ENCODE measurements at regions not wholly inside any gene's neighbourhood (a gene's known extent, or its start where the extent isn't known, plus 50 kb on each side); places are given as distances from the start of the nearest gene placed in this dataset.
"Not testable (repeated sequence)": the region's sequence is repeated elsewhere in the genome, so short reads cannot be mapped to it uniquely, and the experiment has no call there.

GRCh38 chr2:109719871-109720270 is 74.2 kb upstream of the RGPD5 start:
- no peak overlapping the region for H3K4me3 ChIP-seq (ENCODE audit: low read depth, low read length)
- DNase-seq (ENCODE audit: low read depth, low spot score) = no peak
- in situ Hi-C loops (cut with HindIII; ENCODE audit: low sequenced_read_pairs) = no loop called here
- no peak for TF ChIP-seq CTCF (IDR thresholded peaks at IDR 0.05; ENCODE audit: low read depth, low read length)

GRCh38 chr2:109720380-109721106 is 73.6 kb upstream of the RGPD5 start:
- TF ChIP-seq CTCF (IDR thresholded peaks at IDR 0.05; ENCODE audit: low read depth, low read length) = no peak
- no peak overlapping the region for H3K4me3 ChIP-seq (ENCODE audit: low read depth, low read length)
- in situ Hi-C loops (cut with HindIII; ENCODE audit: low sequenced_read_pairs) = no loop called here
- DNase-seq (ENCODE audit: low read depth, low spot score) = no peak

GRCh38 chr2:109721135-109721534 is 73.0 kb upstream of the RGPD5 start:
- no peak for TF ChIP-seq CTCF (IDR thresholded peaks at IDR 0.05; ENCODE audit: low read depth, low read length)
- no peak overlapping the region for H3K4me3 ChIP-seq (ENCODE audit: low read depth, low read length)
- in situ Hi-C loops (cut with HindIII; ENCODE audit: low sequenced_read_pairs) = no loop called here
- DNase-seq (ENCODE audit: low read depth, low spot score) = no peak

GRCh38 chr2:109721626-109722025 is 72.5 kb upstream of the RGPD5 start:
- no peak overlapping the region for H3K4me3 ChIP-seq (ENCODE audit: low read depth, low read length)
- in situ Hi-C loops (cut with HindIII; ENCODE audit: low sequenced_read_pairs) = no loop called here
- no peak for TF ChIP-seq CTCF (IDR thresholded peaks at IDR 0.05; ENCODE audit: low read depth, low read length)
- DNase-seq (ENCODE audit: low read depth, low spot score) = no peak

- in situ Hi-C loops (cut with HindIII; ENCODE audit: low sequenced_read_pairs) = no loop called here
- DNase-seq (ENCODE audit: low read depth, low spot score) = no peak
- H3K4me3 ChIP-seq (ENCODE audit: low read depth, low read length) = no peak overlapping the region
- no peak for TF ChIP-seq CTCF (IDR thresholded peaks at IDR 0.05; ENCODE audit: low read depth, low read length)
Observed at GRCh38 chr2:109722026-109722425, 72.1 kb upstream of the RGPD5 start.

- H3K4me3 ChIP-seq (ENCODE audit: low read depth, low read length); in situ Hi-C loops (cut with HindIII; ENCODE audit: low sequenced_read_pairs); DNase-seq (ENCODE audit: low read depth, low spot score): not testable (repeated sequence)
Observed at GRCh38 chr2:109722640-109723039, 71.5 kb upstream of the RGPD5 start.

- in situ Hi-C loops (cut with HindIII; ENCODE audit: low sequenced_read_pairs); H3K4me3 ChIP-seq (ENCODE audit: low read depth, low read length); DNase-seq (ENCODE audit: low read depth, low spot score): not testable (repeated sequence)
Observed at GRCh38 chr2:109723153-109723552, 71.0 kb upstream of the RGPD5 start.
